GM21825 (cell line): ENCODE measurements at regions not wholly inside any gene's neighbourhood (a gene's known extent, or its start where the extent isn't known, plus 50 kb on each side); places are given as distances from the start of the nearest gene placed in this dataset.

Experiments used
- ATAC-seq: cut with Tn5 transposase; IDR thresholded peaks from one replicate; pipeline ENCODE4 v1.9.1; 2021; ENCODE audit warnings: mild to moderate bottlenecking, moderate library complexity; ENCODE audit not compliant: unreplicated experiment

- ATAC-seq: no peak
Observed at GRCh38 chr14:44154874-44155273, 352.2 kb downstream of the FSCB start.

- no peak for ATAC-seq
Observed at GRCh38 chr14:44154446-44154845, 352.6 kb downstream of the FSCB start.

- no peak for ATAC-seq
Observed at GRCh38 chr14:44151130-44151820, 355.8 kb downstream of the FSCB start.

GRCh38 chr14:44149597-44149996, 357.5 kb downstream of the FSCB start:
- no peak for ATAC-seq

GRCh38 chr14:44142006-44142405, 365.1 kb downstream of the FSCB start:
- no peak for ATAC-seq

- no peak for ATAC-seq
Observed at GRCh38 chr14:44135972-44136371, 371.1 kb downstream of the FSCB start.

- ATAC-seq: no peak
Observed at GRCh38 chr14:44131861-44132260, 375.2 kb downstream of the FSCB start.

- ATAC-seq: no peak
Observed at GRCh38 chr14:44113769-44114730, 393.0 kb downstream of the FSCB start.

GRCh38 chr14:44112774-44113460, 394.2 kb downstream of the FSCB start:
- ATAC-seq: no peak

- no peak for ATAC-seq
Observed at GRCh38 chr14:44109036-44109435, 398.0 kb downstream of the FSCB start.

GRCh38 chr14:44108601-44109000, 398.5 kb downstream of the FSCB start:
- no peak for ATAC-seq

GRCh38 chr14:44107156-44107555, 399.9 kb downstream of the FSCB start:
- no peak for ATAC-seq

GRCh38 chr14:44099743-44100488, 407.2 kb downstream of the FSCB start:
- no peak for ATAC-seq

- ATAC-seq: no peak
Observed at GRCh38 chr14:44081146-44081545, 425.9 kb downstream of the FSCB start.

GRCh38 chr14:44070046-44070445, 437.0 kb downstream of the FSCB start:
- no peak for ATAC-seq

- ATAC-seq: no peak
Observed at GRCh38 chr14:44053422-44053821, 453.7 kb downstream of the FSCB start.

- no peak for ATAC-seq
Observed at GRCh38 chr14:44041700-44042099, 465.4 kb downstream of the FSCB start.

GRCh38 chr14:44040561-44040960, 466.5 kb downstream of the FSCB start:
- no peak for ATAC-seq

GRCh38 chr14:44036248-44036647, 470.8 kb downstream of the FSCB start:
- no peak for ATAC-seq

- no peak for ATAC-seq
Observed at GRCh38 chr14:44035707-44036106, 471.4 kb downstream of the FSCB start.
